HEK293 (cell line): ENCODE measurements at regions not wholly inside any gene's neighbourhood (a gene's known extent, or its start where the extent isn't known, plus 50 kb on each side); places are given as distances from the start of the nearest gene placed in this dataset.

Experiments
- PRDM1 ChIP-seq: fragments of 450-650 bp; formaldehyde crosslinking; IDR thresholded peaks from 2 replicates; pipeline ENCODE4; 2016; ENCODE audit warnings: missing biosample characterization, missing genetic modification characterization
- REST ChIP-seq: fragments of 450-650 bp; formaldehyde crosslinking; IDR thresholded peaks from 2 replicates; pipeline ENCODE4 v1.5.1; 2016; ENCODE audit warnings: missing biosample characterization, missing genetic modification characterization
- ZNF121 ChIP-seq: fragments of 450-650 bp; formaldehyde crosslinking; IDR thresholded peaks from 2 replicates; pipeline ENCODE4 v1.5.1; 2016; ENCODE audit warnings: missing biosample characterization, missing genetic modification characterization
- ZNF280C ChIP-seq: fragments of 450-650 bp; formaldehyde crosslinking; IDR thresholded peaks from 2 replicates; pipeline ENCODE4 v1.5.1; 2016; ENCODE audit warnings: missing biosample characterization, missing genetic modification characterization
- ZNF548 ChIP-seq: fragments of 450-650 bp; formaldehyde crosslinking; IDR thresholded peaks from 2 replicates; pipeline ENCODE4 v1.5.1; 2016; ENCODE audit warnings: missing biosample characterization, missing genetic modification characterization
- TF ChIP-seq, protein P1 (sequence below): fragments of 450-650 bp; formaldehyde crosslinking; IDR thresholded peaks from 2 replicates; pipeline ENCODE4 v1.5.1; 2016; ENCODE audit warnings: missing biosample characterization, missing genetic modification characterization
- TF ChIP-seq, protein P2 (sequence below): fragments of 450-650 bp; formaldehyde crosslinking; IDR thresholded peaks from 2 replicates; pipeline ENCODE4 v1.5.1; 2016; ENCODE audit warnings: missing biosample characterization, missing genetic modification characterization

DNA sequence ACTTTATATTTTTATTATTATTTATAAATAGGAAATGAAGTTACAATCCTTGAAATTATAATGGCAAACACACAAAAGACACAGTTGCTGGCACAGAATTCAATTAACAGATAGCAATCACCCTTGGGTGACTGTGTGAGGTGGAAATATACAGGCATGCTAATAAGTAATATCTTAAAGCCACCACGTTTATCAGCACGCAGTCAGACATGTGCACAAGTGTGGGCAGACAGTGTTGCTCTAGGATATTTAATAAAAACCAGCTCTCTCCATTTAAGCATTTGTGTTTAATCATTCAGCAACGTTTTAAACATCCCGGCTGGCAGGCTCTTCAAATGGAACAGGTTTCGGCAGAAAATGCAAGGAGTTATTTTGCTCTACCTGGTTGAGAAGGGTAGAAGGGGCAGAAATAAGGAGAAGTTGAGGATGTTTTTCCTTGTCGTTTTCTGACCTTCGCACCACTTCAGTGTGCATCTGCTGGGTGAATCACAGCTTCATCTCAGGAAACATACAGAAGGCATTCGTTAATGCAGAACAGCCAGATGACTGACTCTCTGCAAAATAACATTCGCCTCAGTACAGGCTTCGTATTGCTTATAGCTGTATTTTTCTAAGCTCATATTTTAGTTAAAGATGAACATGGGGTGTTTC lies 585.1 kb downstream of the QKI start:
- TF ChIP-seq, protein P1, sequence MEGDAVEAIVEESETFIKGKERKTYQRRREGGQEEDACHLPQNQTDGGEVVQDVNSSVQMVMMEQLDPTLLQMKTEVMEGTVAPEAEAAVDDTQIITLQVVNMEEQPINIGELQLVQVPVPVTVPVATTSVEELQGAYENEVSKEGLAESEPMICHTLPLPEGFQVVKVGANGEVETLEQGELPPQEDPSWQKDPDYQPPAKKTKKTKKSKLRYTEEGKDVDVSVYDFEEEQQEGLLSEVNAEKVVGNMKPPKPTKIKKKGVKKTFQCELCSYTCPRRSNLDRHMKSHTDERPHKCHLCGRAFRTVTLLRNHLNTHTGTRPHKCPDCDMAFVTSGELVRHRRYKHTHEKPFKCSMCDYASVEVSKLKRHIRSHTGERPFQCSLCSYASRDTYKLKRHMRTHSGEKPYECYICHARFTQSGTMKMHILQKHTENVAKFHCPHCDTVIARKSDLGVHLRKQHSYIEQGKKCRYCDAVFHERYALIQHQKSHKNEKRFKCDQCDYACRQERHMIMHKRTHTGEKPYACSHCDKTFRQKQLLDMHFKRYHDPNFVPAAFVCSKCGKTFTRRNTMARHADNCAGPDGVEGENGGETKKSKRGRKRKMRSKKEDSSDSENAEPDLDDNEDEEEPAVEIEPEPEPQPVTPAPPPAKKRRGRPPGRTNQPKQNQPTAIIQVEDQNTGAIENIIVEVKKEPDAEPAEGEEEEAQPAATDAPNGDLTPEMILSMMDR (tag by site-specific recombination) = no peak
- TF ChIP-seq, protein P2, sequence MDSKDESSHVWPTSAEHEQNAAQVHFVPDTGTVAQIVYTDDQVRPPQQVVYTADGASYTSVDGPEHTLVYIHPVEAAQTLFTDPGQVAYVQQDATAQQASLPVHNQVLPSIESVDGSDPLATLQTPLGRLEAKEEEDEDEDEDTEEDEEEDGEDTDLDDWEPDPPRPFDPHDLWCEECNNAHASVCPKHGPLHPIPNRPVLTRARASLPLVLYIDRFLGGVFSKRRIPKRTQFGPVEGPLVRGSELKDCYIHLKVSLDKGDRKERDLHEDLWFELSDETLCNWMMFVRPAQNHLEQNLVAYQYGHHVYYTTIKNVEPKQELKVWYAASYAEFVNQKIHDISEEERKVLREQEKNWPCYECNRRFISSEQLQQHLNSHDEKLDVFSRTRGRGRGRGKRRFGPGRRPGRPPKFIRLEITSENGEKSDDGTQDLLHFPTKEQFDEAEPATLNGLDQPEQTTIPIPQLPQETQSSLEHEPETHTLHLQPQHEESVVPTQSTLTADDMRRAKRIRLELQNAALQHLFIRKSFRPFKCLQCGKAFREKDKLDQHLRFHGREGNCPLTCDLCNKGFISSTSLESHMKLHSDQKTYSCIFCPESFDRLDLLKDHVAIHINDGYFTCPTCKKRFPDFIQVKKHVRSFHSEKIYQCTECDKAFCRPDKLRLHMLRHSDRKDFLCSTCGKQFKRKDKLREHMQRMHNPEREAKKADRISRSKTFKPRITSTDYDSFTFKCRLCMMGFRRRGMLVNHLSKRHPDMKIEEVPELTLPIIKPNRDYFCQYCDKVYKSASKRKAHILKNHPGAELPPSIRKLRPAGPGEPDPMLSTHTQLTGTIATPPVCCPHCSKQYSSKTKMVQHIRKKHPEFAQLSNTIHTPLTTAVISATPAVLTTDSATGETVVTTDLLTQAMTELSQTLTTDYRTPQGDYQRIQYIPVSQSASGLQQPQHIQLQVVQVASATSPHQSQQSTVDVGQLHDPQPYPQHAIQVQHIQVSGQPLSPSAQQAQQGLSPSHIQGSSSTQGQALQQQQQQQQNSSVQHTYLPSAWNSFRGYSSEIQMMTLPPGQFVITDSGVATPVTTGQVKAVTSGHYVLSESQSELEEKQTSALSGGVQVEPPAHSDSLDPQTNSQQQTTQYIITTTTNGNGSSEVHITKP = no peak
- TF ChIP-seq PRDM1 = no peak
- no peak for TF ChIP-seq ZNF548 (tag by site-specific recombination)
- no peak for TF ChIP-seq REST (tag by site-specific recombination)
- TF ChIP-seq ZNF280C (tag by site-specific recombination) = no peak
- TF ChIP-seq ZNF121 (tag by site-specific recombination) = no peak
